Breast epithelium (tissue), 4 donors: ENCODE measurements at regions not wholly inside any gene's neighbourhood (a gene's known extent, or its start where the extent isn't known, plus 50 kb on each side); places are given as distances from the start of the nearest gene placed in this dataset.

Experiments
- DNase-seq, 2 donors: peaks; one replicate each; pipeline ENCODE4 v3.0.0-alpha.2; 2019; ENCODE audit warnings: low spot score in 2 of 2
- H3K27ac ChIP-seq, 2 donors: fragments of 200-600 bp; sonication (generic) in 1 of 2; one replicate each; pipeline ENCODE4 v1.5.1; 2016 to 2019; ENCODE audit warnings: mild to moderate bottlenecking in 1 of 2
- H3K27me3 ChIP-seq, 2 donors: fragments of 200-600 bp; sonication (generic) in 1 of 2; one replicate each; pipeline versions ENCODE4 v1.5.1 to v1.6.0; 2017 to 2019; ENCODE audit warnings: control low read depth in 1 of 2, mild to moderate bottlenecking in 1 of 2
- H3K36me3 ChIP-seq: fragments of 200-600 bp; one replicate; pipeline ENCODE4 v1.5.1; 2019
- H3K4me1 ChIP-seq, 2 donors: fragments of 200-600 bp; sonication (generic); one replicate each; pipeline ENCODE4 v1.5.1; 2016 to 2019; ENCODE audit warnings: control low read depth in 1 of 2
- H3K4me3 ChIP-seq, 3 donors: fragments of 200-600 bp; sonication (generic); 1 replicate in 2 of 3; 2 replicates in 1 of 3; pipeline ENCODE4 v1.5.1; 2016 to 2019; ENCODE audit warnings: mild to moderate bottlenecking in 3 of 3, moderate library complexity in 2 of 3
- H3K9me3 ChIP-seq, 2 donors: fragments of 200-600 bp; sonication (generic) in 1 of 2; one replicate each; pipeline ENCODE4 v1.5.1; 2016 to 2019; ENCODE audit warnings: control low read depth in 1 of 2
- POLR2A ChIP-seq: fragments of 450-650 bp; IDR thresholded peaks from one replicate; pipeline ENCODE4 v1.6.1; 2016; ENCODE audit warnings: antibody characterized with exemption, mild to moderate bottlenecking, moderate library complexity
- POLR2AphosphoS5 ChIP-seq, 3 donors: sonication (generic); formaldehyde crosslinking; IDR thresholded peaks; one replicate each; pipeline ENCODE4 v1.6.1; 2017; ENCODE audit warnings: antibody characterized with exemption in 3 of 3
- intact Hi-C: fragments of 100-400 bp; cut with DNase I; formaldehyde crosslinking; loops from one replicate; pipeline ENCODE4 v1.15.1; 2023; ENCODE audit warnings: low total_unique reads
- TF ChIP-seq, protein P1 (sequence below), 3 donors: fragments of 450-650 bp; IDR thresholded peaks; one replicate each; pipeline ENCODE4 v1.5.1; 2016 to 2017; ENCODE audit warnings: antibody characterized with exemption in 3 of 3, mild to moderate bottlenecking in 3 of 3, moderate library complexity in 3 of 3

GRCh38 chr5:143614831-143615230, 197.1 kb upstream of the HMHB1 start:
- DNase-seq = no peak
- intact Hi-C loops = no loop called here
- Histone ChIP-seq H3K4me1 (no peaks in the 10 kb centered on the region), H3K27me3 (no peaks in the 10 kb centered on the region), H3K4me3 (no peak overlapping the region), H3K36me3 (no peaks in the 10 kb centered on the region), H3K9me3 (no peaks in the 10 kb centered on the region), H3K27ac (no peak overlapping the region)
- TF ChIP-seq, protein P1, sequence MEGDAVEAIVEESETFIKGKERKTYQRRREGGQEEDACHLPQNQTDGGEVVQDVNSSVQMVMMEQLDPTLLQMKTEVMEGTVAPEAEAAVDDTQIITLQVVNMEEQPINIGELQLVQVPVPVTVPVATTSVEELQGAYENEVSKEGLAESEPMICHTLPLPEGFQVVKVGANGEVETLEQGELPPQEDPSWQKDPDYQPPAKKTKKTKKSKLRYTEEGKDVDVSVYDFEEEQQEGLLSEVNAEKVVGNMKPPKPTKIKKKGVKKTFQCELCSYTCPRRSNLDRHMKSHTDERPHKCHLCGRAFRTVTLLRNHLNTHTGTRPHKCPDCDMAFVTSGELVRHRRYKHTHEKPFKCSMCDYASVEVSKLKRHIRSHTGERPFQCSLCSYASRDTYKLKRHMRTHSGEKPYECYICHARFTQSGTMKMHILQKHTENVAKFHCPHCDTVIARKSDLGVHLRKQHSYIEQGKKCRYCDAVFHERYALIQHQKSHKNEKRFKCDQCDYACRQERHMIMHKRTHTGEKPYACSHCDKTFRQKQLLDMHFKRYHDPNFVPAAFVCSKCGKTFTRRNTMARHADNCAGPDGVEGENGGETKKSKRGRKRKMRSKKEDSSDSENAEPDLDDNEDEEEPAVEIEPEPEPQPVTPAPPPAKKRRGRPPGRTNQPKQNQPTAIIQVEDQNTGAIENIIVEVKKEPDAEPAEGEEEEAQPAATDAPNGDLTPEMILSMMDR (IDR thresholded peaks at IDR 0.05) = no peak
- TF ChIP-seq POLR2A (no peak), POLR2AphosphoS5 (IDR thresholded peaks at IDR 0.05) (no peak)

DNA sequence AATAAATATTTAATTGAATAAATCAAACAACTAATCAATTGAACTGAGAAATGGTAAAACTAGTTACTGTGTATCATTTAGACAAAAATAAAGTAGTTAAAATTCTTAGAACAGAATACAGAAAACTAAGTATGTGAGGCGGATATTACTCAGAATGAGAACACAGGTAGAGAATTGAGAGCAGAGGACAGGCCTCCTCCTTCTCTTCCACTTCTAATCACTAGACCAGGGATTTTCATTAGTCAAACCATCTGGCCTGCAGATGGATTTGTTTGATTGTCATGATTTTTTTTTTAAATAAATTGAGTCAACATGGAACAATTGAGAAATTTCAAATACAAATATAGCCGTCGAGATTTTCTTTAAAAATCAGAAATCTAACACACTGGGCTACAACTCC, 198.6 kb upstream of the HMHB1 start:
- H3K9me3 ChIP-seq = peaks cover 0 to 13% of the 10 kb centered on the region in 2 donors
- intact Hi-C loops = no loop called here
- H3K36me3 ChIP-seq = no peaks in the 10 kb centered on the region
- H3K4me1 ChIP-seq = no peaks in the 10 kb centered on the region
- no peaks in the 10 kb centered on the region for H3K27me3 ChIP-seq
- no peak overlapping the region for H3K4me3 ChIP-seq
- TF ChIP-seq POLR2AphosphoS5 (IDR thresholded peaks at IDR 0.05) = no peak
- TF ChIP-seq, protein P1 (IDR thresholded peaks at IDR 0.05) = no peak
- TF ChIP-seq POLR2A = no peak
- DNase-seq = no peak
- no peak overlapping the region for H3K27ac ChIP-seq

DNA sequence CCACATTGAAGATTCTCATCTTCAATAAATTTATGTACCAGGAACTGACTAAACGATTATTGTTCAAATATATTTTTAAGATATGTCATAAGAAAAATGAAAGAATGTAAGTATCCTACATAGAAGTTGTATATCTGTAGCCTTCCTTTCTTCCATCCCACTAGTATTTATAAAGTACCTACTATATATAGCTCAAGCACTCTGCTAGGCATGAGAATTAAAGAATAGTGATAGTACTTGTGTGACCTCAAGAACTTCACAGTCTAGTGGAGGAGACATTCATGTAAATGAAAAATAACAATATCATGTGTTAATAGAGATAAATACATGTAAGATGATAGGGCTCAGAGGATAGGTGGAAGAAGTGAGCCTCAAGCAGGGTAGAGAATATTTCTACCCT, 201.0 kb upstream of the HMHB1 start:
- Histone ChIP-seq H3K4me1 (no peaks in the 10 kb centered on the region), H3K4me3 (no peak overlapping the region), H3K27me3 (no peaks in the 10 kb centered on the region), H3K36me3 (no peaks in the 10 kb centered on the region), H3K9me3 (peaks cover 0 to 13% of the 10 kb centered on the region in 2 donors), H3K27ac (no peak overlapping the region)
- TF ChIP-seq, protein P1 (IDR thresholded peaks at IDR 0.05) = no peak
- TF ChIP-seq POLR2A (no peak), POLR2AphosphoS5 (IDR thresholded peaks at IDR 0.05) (no peak)
- DNase-seq = no peak
- intact Hi-C loops = no loop called here

DNA sequence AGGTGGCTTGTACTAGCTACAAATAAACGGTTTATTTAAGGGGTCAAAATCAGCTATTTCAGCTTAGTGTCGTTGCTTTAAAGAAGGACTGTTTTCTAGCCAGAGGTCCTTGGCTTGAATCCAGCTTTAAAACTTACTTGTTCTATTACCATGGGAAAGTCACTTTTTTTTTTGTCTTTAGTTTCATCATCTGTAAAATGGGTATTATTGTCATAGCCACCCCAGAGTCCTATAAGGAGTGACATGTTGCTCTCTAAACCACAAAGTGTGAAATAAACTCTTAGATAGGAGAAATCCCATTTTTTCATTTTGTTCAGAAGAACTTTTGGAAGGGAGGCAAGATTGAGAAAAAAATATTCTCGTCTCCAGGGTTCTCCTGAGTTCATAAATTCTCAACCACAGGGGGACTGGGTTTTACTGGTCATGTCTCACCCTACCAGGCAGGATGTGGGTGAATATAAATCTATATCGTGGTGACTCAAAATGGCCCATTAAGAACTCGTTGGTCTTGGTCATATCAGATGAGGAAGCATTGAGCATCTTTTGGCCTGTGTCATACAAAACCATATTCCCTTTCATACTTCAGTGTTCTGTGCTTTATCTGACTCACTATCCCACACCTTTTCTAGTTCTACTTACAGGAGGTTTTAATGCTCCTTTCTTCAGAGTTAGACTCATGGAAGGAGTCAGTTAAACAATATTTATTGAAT, 202.7 kb upstream of the NR3C1 start:
- Histone ChIP-seq H3K4me1 (no peaks in the 10 kb centered on the region), H3K27ac (no peak overlapping the region), H3K9me3 (peaks cover 0 to 13% of the 10 kb centered on the region in 2 donors), H3K4me3 (no peak overlapping the region), H3K27me3 (no peaks in the 10 kb centered on the region), H3K36me3 (no peaks in the 10 kb centered on the region)
- DNase-seq = no peak
- intact Hi-C loops = no loop called here
- TF ChIP-seq, protein P1 (IDR thresholded peaks at IDR 0.05) = no peak
- TF ChIP-seq POLR2A (no peak), POLR2AphosphoS5 (IDR thresholded peaks at IDR 0.05) (no peak)

DNA sequence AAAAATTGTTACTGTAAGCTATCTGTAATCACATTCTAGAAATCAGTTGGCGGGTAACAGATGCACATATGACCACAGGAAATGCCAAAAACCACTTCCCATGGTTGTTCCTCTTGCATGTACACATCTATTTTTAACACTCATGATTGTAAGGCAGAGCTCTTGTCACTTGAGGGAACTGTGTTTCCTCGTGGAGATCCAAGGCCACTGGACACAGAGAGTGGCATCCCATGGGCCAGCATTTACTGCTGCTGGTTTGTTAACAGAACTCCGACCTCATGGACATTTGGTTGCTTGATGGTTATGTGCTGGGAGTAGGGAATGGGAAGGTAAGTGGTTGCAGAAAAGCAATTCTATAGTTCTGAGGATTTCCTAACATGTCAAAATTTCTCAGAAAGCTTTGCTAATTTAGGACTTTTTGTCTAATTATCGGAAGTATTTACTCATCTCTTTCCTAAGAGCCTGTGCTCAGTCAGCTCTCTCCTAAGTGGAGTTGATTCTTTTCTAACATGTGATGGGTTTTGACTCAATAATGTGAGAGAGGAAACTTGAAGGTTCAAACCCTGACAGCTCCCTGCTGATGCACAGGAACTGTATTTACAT, 202.0 kb upstream of the NR3C1 start:
- Histone ChIP-seq H3K36me3 (no peaks in the 10 kb centered on the region), H3K4me1 (no peaks in the 10 kb centered on the region), H3K27me3 (no peaks in the 10 kb centered on the region), H3K9me3 (peaks cover 0 to 13% of the 10 kb centered on the region in 2 donors), H3K27ac (no peak overlapping the region), H3K4me3 (no peak overlapping the region)
- DNase-seq = no peak
- intact Hi-C loops = no loop called here
- TF ChIP-seq, protein P1 (IDR thresholded peaks at IDR 0.05) = no peak
- TF ChIP-seq POLR2AphosphoS5 (IDR thresholded peaks at IDR 0.05) (no peak), POLR2A (no peak)
